ENCODE measurements at regions not wholly inside any gene's neighbourhood (a gene's known extent, or its start where the extent isn't known, plus 50 kb on each side); places are given as distances from the start of the nearest gene placed in this dataset.

DNA sequence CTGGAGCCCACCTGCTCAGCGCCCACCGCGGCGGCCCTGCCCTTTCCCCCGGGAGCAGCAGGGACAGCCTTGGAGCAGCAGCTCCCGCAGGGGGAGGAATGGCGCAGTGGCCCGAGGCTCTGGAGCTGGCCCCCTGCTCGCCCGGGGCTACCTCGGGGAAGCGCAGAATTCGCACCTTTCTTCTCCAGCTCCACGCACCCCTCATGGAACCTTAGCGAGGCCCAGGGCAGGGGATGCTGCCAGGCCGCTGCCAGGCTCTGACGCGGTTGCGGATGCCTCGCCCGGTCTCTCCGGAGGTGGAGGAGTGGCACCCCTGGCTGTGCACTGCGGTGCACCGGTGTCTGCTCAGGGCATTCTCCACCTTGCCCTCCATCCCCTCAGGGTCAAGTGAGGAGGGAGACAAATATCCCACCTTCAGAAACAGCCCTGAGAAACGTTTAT, 84.9 kb upstream of the MKI67 start:
- TF ChIP-seq SUZ12 (IDR thresholded peaks at IDR 0.05; ENCODE audit: low read depth, low read length) = no peak
- no peak for TF ChIP-seq RNF2 (conservative IDR thresholded peaks at IDR 0.05; ENCODE audit: low read depth)
- TF ChIP-seq, protein P1, sequence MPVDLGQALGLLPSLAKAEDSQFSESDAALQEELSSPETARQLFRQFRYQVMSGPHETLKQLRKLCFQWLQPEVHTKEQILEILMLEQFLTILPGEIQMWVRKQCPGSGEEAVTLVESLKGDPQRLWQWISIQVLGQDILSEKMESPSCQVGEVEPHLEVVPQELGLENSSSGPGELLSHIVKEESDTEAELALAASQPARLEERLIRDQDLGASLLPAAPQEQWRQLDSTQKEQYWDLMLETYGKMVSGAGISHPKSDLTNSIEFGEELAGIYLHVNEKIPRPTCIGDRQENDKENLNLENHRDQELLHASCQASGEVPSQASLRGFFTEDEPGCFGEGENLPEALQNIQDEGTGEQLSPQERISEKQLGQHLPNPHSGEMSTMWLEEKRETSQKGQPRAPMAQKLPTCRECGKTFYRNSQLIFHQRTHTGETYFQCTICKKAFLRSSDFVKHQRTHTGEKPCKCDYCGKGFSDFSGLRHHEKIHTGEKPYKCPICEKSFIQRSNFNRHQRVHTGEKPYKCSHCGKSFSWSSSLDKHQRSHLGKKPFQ (CRISPR knock-in tag; IDR thresholded peaks at IDR 0.05; ENCODE audit: insufficient replicate concordance) = no peak
- no peak for TF ChIP-seq SP1 (IDR thresholded peaks at IDR 0.05)
- TF ChIP-seq SP1 (CRISPR knock-in tag; IDR thresholded peaks at IDR 0.05) = no peak
- TF ChIP-seq RBM39 (IDR thresholded peaks at IDR 0.05; ENCODE audit: low read depth, low read length, poor library complexity, severe bottlenecking) = no peak
- TF ChIP-seq HNF4G (IDR thresholded peaks at IDR 0.05; ENCODE audit: borderline replicate concordance, low read depth, low read length) = no peak
- no peak for TF ChIP-seq HNF4G (CRISPR knock-in tag; IDR thresholded peaks at IDR 0.05; ENCODE audit: borderline replicate concordance, low read depth)
- TF ChIP-seq, protein P2, sequence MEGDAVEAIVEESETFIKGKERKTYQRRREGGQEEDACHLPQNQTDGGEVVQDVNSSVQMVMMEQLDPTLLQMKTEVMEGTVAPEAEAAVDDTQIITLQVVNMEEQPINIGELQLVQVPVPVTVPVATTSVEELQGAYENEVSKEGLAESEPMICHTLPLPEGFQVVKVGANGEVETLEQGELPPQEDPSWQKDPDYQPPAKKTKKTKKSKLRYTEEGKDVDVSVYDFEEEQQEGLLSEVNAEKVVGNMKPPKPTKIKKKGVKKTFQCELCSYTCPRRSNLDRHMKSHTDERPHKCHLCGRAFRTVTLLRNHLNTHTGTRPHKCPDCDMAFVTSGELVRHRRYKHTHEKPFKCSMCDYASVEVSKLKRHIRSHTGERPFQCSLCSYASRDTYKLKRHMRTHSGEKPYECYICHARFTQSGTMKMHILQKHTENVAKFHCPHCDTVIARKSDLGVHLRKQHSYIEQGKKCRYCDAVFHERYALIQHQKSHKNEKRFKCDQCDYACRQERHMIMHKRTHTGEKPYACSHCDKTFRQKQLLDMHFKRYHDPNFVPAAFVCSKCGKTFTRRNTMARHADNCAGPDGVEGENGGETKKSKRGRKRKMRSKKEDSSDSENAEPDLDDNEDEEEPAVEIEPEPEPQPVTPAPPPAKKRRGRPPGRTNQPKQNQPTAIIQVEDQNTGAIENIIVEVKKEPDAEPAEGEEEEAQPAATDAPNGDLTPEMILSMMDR (CRISPR knock-in tag; IDR thresholded peaks at IDR 0.05) = no peak
- no peak for TF ChIP-seq TBL1XR1 (IDR thresholded peaks at IDR 0.05; ENCODE audit: borderline replicate concordance, low read length, partially characterized antibody)
- TF ChIP-seq ZNF232 (CRISPR knock-in tag; IDR thresholded peaks at IDR 0.05; ENCODE audit: borderline replicate concordance) = no peak

Measured in HepG2 (cell line).